ENCODE measurements at regions not wholly inside any gene's neighbourhood (a gene's known extent, or its start where the extent isn't known, plus 50 kb on each side); places are given as distances from the start of the nearest gene placed in this dataset.

DNA sequence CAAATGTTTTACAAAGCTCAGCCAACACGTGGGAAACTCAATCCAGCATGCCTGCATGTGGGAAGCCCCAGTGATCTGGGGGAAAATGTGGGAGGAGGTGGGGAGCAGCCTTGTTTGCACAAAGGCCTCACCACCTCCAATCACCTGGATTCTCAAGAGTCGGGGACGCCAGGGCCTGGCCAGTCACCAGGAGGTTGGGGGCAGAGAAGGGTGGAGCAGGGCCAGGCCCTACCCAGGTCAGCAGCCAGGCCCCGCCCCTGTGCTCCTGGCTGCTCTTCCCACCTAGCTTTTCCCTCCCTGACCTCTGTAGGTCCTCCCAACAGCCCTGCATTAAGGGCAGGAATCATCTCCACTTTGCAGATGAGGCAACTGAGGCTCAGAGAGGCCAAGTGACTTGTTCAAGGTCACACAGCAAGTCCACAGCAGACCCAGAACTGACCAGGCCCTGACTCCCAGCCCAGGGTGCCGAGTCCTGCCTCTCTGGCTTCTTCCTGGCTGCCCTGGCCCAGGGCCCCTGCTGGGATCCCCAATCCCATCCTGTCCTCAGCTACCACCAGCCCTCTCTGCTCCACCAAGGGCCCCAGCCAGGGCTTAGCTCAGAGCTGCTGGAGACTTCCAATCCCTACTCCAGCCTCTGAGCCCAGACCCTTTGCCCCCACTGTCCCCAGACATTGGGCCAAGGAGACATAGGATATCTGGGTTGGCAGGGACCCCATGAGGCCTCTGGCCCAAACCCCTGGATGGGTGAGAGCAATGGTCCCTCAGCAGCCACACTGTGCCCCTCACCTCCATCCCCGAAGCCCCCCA, 508.6 kb downstream of the PTPRU start:
- no peaks in the 10 kb centered on the region for H3K4me1 ChIP-seq
- H3K4me3 ChIP-seq: no peak overlapping the region
- DNase-seq: no peak
- TF ChIP-seq, protein P1, sequence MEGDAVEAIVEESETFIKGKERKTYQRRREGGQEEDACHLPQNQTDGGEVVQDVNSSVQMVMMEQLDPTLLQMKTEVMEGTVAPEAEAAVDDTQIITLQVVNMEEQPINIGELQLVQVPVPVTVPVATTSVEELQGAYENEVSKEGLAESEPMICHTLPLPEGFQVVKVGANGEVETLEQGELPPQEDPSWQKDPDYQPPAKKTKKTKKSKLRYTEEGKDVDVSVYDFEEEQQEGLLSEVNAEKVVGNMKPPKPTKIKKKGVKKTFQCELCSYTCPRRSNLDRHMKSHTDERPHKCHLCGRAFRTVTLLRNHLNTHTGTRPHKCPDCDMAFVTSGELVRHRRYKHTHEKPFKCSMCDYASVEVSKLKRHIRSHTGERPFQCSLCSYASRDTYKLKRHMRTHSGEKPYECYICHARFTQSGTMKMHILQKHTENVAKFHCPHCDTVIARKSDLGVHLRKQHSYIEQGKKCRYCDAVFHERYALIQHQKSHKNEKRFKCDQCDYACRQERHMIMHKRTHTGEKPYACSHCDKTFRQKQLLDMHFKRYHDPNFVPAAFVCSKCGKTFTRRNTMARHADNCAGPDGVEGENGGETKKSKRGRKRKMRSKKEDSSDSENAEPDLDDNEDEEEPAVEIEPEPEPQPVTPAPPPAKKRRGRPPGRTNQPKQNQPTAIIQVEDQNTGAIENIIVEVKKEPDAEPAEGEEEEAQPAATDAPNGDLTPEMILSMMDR (IDR thresholded peaks at IDR 0.05 in 8 of 11, conservative IDR thresholded peaks at IDR 0.05 in 3 of 11): no peak
- no peak for TF ChIP-seq POLR2AphosphoS5 (IDR thresholded peaks at IDR 0.05)
- no peak for TF ChIP-seq POLR2A (IDR thresholded peaks at IDR 0.05)
- H3K9me3 ChIP-seq: no peaks in the 10 kb centered on the region
- peaks cover 0 to 21% (median 0%) of the 10 kb centered on the region in 7 donors for H3K27me3 ChIP-seq (replicated peaks in 1 of 7)
- intact Hi-C loops (cut with DNase I; ENCODE audit: low total_unique reads): no loop called here
- H3K36me3 ChIP-seq: no peaks in the 10 kb centered on the region
- WGBS, 5 donors: 51 to 65% (median 57%) methylated on average over 4 to 6 of the region's 6 CpGs
- H3K27ac ChIP-seq: no peak overlapping the region

DNA sequence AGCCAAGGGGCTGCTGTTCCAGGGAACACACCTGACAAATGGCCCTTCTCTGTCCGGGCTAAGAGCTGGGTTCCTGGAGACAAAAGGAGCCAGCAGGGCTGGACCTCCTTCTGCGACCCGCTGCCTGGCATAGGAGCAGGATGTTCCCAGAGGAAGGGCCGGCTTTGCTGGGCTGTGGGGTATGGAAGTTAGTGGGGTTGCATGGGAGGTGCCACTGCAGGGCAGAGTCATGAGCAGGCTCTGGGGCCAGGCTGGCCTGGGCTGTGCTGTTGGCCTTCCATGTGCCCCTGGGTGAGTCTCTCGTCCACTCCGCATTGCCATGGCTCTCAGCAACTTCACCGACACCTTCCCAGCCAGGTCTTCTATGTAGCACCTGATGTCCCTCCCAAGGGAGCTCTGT, 507.6 kb downstream of the PTPRU start:
- Histone ChIP-seq H3K27me3 (replicated peaks in 1 of 7) (peaks cover 0 to 30% (median 0%) of the 10 kb centered on the region in 7 donors), H3K27ac (no peak overlapping the region), H3K4me3 (no peak overlapping the region), H3K9me3 (no peaks in the 10 kb centered on the region), H3K36me3 (no peaks in the 10 kb centered on the region), H3K4me1 (no peaks in the 10 kb centered on the region)
- 78 to 89% (median 83%) methylated on average over 4 to 7 of the region's 7 CpGs for WGBS, 5 donors
- TF ChIP-seq, protein P1 (IDR thresholded peaks at IDR 0.05 in 8 of 11, conservative IDR thresholded peaks at IDR 0.05 in 3 of 11): no peak
- TF ChIP-seq POLR2A (IDR thresholded peaks at IDR 0.05) (no peak), POLR2AphosphoS5 (IDR thresholded peaks at IDR 0.05) (no peak)
- DNase-seq: no peak
- intact Hi-C loops (cut with DNase I; ENCODE audit: low total_unique reads): no loop called here

DNA sequence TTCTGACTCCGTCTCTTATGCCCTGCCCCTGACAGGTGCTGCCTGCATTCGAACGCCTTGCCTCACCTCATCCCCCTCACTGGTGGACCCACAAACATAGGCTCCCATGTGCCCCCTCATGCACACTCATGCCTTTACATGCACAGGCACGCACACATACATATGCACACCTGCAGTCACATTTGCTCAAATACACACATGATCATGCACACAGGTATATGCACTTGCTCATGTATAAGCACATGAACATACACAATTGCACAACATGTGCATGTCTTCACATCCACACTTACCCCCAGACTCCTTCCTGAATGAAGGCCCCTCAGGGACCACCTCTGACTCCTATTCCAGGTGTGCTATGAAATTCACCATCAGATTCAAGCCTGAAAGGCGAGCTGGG, 506.9 kb downstream of the PTPRU start:
- intact Hi-C loops (cut with DNase I; ENCODE audit: low total_unique reads): no loop called here
- 70 to 84% (median 82%) methylated on average over 5 of the region's 5 CpGs for WGBS, 5 donors
- TF ChIP-seq, protein P1 (IDR thresholded peaks at IDR 0.05 in 8 of 11, conservative IDR thresholded peaks at IDR 0.05 in 3 of 11): no peak
- TF ChIP-seq POLR2AphosphoS5 (IDR thresholded peaks at IDR 0.05): no peak
- TF ChIP-seq POLR2A (IDR thresholded peaks at IDR 0.05): no peak
- Histone ChIP-seq H3K4me1 (no peaks in the 10 kb centered on the region), H3K36me3 (no peaks in the 10 kb centered on the region), H3K9me3 (no peaks in the 10 kb centered on the region), H3K4me3 (no peak overlapping the region), H3K27ac (no peak overlapping the region), H3K27me3 (replicated peaks in 1 of 7) (peaks cover 0 to 37% (median 0%) of the 10 kb centered on the region in 7 donors)
- no peak for DNase-seq

DNA sequence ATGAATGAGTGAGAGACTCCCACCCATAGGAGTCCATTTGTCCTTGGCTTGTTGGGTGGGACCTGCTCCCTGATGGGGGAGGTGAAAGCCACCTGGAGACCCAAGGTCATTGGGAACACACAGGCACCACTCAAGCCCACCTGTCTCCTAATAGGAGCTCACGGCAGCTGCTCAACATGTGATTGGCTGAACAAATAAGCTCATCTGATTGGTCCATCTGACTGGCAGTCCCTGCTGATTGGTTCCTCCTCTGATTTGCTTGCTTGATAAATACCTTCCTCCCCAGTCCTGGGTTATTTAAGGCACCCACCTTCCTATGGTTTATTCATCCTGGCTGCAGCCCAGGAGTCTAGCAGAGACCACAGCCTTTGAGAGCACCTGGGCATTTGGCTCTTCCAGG, 502.9 kb downstream of the PTPRU start:
- Histone ChIP-seq H3K9me3 (no peaks in the 10 kb centered on the region), H3K4me3 (no peak overlapping the region), H3K27ac (no peak overlapping the region), H3K4me1 (no peaks in the 10 kb centered on the region), H3K36me3 (no peaks in the 10 kb centered on the region), H3K27me3 (replicated peaks in 1 of 7) (peaks cover 0 to 41% (median 0%) of the 10 kb centered on the region in 7 donors)
- intact Hi-C loops (cut with DNase I; ENCODE audit: low total_unique reads): no loop called here
- WGBS, 5 donors: 68 to 100% (median 78%) methylated on average over 1 of the region's 1 CpG
- DNase-seq: no peak
- TF ChIP-seq, protein P1 (IDR thresholded peaks at IDR 0.05 in 8 of 11, conservative IDR thresholded peaks at IDR 0.05 in 3 of 11): no peak
- TF ChIP-seq POLR2A (IDR thresholded peaks at IDR 0.05) (no peak), POLR2AphosphoS5 (IDR thresholded peaks at IDR 0.05) (no peak)

Data from spleen (tissue), 11 donors.